ENCODE measurements at regions not wholly inside any gene's neighbourhood (a gene's known extent, or its start where the extent isn't known, plus 50 kb on each side); places are given as distances from the start of the nearest gene placed in this dataset.

DNA sequence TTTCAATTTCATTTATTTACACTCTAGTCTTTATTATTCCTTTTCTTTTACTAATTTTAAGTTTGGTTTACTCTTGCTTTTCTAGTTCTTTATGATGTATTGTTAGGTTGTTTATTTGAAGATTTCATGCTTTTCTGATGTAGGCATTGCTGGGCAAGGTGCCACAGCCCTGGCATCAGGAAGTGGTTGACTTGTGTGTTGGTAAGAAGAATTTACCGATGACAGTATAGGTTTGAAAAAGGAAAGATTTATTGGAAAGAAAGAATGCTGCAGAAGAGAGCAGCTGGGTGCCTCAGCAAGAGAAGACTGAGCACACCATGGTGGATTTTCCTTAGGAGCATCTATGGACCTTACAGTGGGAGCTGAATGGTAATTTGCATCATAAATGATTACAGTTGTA, 153.2 kb downstream of the KLF8 start:
- H3K27me3 ChIP-seq (replicated peaks; ENCODE audit: insufficient read depth, low read depth, low read length, poor library complexity), result no peaks in the 10 kb centered on the region
- TF ChIP-seq EZH2 (IDR thresholded peaks at IDR 0.05; ENCODE audit: borderline replicate concordance, low read depth, low read length, poor library complexity, severe bottlenecking), result no peak
- TF ChIP-seq, protein P1, sequence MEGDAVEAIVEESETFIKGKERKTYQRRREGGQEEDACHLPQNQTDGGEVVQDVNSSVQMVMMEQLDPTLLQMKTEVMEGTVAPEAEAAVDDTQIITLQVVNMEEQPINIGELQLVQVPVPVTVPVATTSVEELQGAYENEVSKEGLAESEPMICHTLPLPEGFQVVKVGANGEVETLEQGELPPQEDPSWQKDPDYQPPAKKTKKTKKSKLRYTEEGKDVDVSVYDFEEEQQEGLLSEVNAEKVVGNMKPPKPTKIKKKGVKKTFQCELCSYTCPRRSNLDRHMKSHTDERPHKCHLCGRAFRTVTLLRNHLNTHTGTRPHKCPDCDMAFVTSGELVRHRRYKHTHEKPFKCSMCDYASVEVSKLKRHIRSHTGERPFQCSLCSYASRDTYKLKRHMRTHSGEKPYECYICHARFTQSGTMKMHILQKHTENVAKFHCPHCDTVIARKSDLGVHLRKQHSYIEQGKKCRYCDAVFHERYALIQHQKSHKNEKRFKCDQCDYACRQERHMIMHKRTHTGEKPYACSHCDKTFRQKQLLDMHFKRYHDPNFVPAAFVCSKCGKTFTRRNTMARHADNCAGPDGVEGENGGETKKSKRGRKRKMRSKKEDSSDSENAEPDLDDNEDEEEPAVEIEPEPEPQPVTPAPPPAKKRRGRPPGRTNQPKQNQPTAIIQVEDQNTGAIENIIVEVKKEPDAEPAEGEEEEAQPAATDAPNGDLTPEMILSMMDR (conservative IDR thresholded peaks at IDR 0.05; ENCODE audit: low read depth, low read length), result no peak
- ChIA-PET CTCF (no interaction called here), POLR2A (ENCODE audit: low non-redundant PET) (no interaction called here)
- no peak for DNase-seq (ENCODE audit: low spot score)
- no peaks in the 10 kb centered on the region for H3K4me1 ChIP-seq (ENCODE audit: insufficient read depth, low read length, poor library complexity, severe bottlenecking)
- no peaks in the 10 kb centered on the region for H3K36me3 ChIP-seq (ENCODE audit: insufficient read depth, low read length, poor library complexity, severe bottlenecking)
- no peak overlapping the region for H3K4me3 ChIP-seq (ENCODE audit: low read depth, low read length, poor library complexity, severe bottlenecking)
- H3K9me3 ChIP-seq (ENCODE audit: low read depth, low read length, poor library complexity, severe bottlenecking), result peaks cover 9% of the 10 kb centered on the region
- no TSS peak for BruUV-seq (replicated peaks)
- intact Hi-C loops (cut with micrococcal nuclease; ENCODE audit: unreplicated experiment), result no loop called here
- H3K27ac ChIP-seq (ENCODE audit: low read depth, low read length, poor library complexity, severe bottlenecking), result no peak overlapping the region

DNA sequence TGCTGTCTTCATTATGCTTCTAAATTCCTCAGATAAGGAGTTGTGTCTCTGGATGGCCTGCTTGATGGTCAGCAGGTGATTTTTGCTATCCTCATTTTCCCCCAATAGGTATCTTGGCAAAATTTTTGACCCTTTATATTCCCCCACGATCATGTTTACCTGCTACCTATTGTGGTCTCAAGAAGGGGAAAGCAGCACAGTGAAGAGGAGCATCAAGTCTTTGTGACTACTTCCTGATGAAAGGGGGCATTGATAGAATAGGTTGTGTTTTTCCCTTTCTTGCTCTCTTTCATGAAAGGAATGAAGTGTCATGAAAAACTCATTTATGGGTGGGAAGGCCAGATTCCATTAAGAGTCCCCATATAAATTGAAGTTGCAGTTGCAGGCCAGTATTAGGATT, 153.8 kb downstream of the KLF8 start:
- DNase-seq (ENCODE audit: low spot score), result no peak
- H3K27ac ChIP-seq (ENCODE audit: low read depth, low read length, poor library complexity, severe bottlenecking), result no peak overlapping the region
- ChIA-PET CTCF (no interaction called here), POLR2A (ENCODE audit: low non-redundant PET) (no interaction called here)
- H3K4me3 ChIP-seq (ENCODE audit: low read depth, low read length, poor library complexity, severe bottlenecking), result no peak overlapping the region
- BruUV-seq (replicated peaks), result no TSS peak
- H3K36me3 ChIP-seq (ENCODE audit: insufficient read depth, low read length, poor library complexity, severe bottlenecking), result no peaks in the 10 kb centered on the region
- H3K4me1 ChIP-seq (ENCODE audit: insufficient read depth, low read length, poor library complexity, severe bottlenecking), result no peaks in the 10 kb centered on the region
- no peaks in the 10 kb centered on the region for H3K27me3 ChIP-seq (replicated peaks; ENCODE audit: insufficient read depth, low read depth, low read length, poor library complexity)
- intact Hi-C loops (cut with micrococcal nuclease; ENCODE audit: unreplicated experiment), result no loop called here
- H3K9me3 ChIP-seq (ENCODE audit: low read depth, low read length, poor library complexity, severe bottlenecking), result peaks cover 9% of the 10 kb centered on the region
- TF ChIP-seq, protein P1 (conservative IDR thresholded peaks at IDR 0.05; ENCODE audit: low read depth, low read length), result no peak
- TF ChIP-seq EZH2 (IDR thresholded peaks at IDR 0.05; ENCODE audit: borderline replicate concordance, low read depth, low read length, poor library complexity, severe bottlenecking), result no peak

DNA sequence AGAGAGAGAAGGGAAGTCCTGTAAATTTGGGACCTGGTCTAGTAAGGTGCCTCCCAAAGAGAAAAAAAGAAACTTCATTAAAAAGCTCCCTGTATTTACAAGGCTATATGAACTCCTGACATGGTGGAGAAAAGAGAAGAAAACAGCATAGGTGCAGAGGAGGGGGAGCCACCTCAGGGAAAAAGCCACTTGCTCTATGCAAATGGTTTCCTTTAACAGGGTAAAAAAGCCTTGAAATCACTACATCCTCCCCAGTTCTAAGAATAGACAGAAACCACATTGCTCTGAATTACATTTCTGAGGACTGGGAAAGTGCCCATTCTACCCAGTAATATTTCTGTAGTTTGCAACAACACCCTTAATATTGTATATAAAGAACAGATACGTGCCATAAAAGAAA, 165.5 kb downstream of the KLF8 start:
- Histone ChIP-seq H3K9me3 (ENCODE audit: low read depth, low read length, poor library complexity, severe bottlenecking) (no peaks in the 10 kb centered on the region), H3K36me3 (ENCODE audit: insufficient read depth, low read length, poor library complexity, severe bottlenecking) (no peaks in the 10 kb centered on the region), H3K4me1 (ENCODE audit: insufficient read depth, low read length, poor library complexity, severe bottlenecking) (no peaks in the 10 kb centered on the region), H3K4me3 (ENCODE audit: low read depth, low read length, poor library complexity, severe bottlenecking) (no peak overlapping the region), H3K27me3 (replicated peaks; ENCODE audit: insufficient read depth, low read depth, low read length, poor library complexity) (no peaks in the 10 kb centered on the region), H3K27ac (ENCODE audit: low read depth, low read length, poor library complexity, severe bottlenecking) (no peak overlapping the region)
- no peak for TF ChIP-seq EZH2 (IDR thresholded peaks at IDR 0.05; ENCODE audit: borderline replicate concordance, low read depth, low read length, poor library complexity, severe bottlenecking)
- TF ChIP-seq, protein P1 (conservative IDR thresholded peaks at IDR 0.05; ENCODE audit: low read depth, low read length), result no peak
- DNase-seq (ENCODE audit: low spot score), result no peak
- intact Hi-C loops (cut with micrococcal nuclease; ENCODE audit: unreplicated experiment), result no loop called here
- CTCF ChIA-PET, result no interaction called here
- POLR2A ChIA-PET (ENCODE audit: low non-redundant PET), result no interaction called here
- no TSS peak for BruUV-seq (replicated peaks)
